Mesenteric fat pad (tissue), 1 donor: ENCODE measurements at regions not wholly inside any gene's neighbourhood (a gene's known extent, or its start where the extent isn't known, plus 50 kb on each side); places are given as distances from the start of the nearest gene placed in this dataset. TPM values are rescaled to one million over a fixed set of nuclear protein-coding genes. Genes with fewer than 3 reads are reported as not detected.

Experiments used
- DNase-seq: peaks from one replicate; pipeline ENCODE4 v3.0.0-alpha.2; 2020; ENCODE audit warnings: low spot score
- microRNA-seq: library from miRNA; unstranded; fragments of <30 nt; microRNA quantifications from one replicate; pipeline ENCODE4 v1.2.0, GENCODE V29; 2020; ENCODE audit warnings: borderline number of aligned reads
- donor health status: DM: yes; HTN: yes; CAD: no.

DNA sequence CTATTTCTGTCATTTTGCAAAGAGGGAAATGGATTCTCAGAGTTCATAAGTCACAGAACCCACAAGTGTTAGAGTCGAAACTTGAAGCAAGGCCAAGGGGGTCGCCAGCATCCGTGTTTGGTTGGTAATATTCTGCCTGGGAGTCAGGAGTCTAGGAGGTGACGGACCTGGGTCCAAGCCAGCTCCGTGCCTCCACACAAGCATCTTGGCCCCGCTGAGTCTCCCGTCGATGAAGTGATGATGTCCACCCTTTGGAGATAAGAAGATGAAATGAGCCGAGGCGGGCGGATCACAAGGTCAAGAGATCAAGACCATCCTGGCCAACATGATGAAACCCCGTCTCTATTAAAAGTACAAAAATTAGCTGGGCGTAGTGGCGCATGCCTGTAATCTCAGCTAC is 53.2 kb upstream of the TNRC6C start:
- DNase-seq = no peak

DNA sequence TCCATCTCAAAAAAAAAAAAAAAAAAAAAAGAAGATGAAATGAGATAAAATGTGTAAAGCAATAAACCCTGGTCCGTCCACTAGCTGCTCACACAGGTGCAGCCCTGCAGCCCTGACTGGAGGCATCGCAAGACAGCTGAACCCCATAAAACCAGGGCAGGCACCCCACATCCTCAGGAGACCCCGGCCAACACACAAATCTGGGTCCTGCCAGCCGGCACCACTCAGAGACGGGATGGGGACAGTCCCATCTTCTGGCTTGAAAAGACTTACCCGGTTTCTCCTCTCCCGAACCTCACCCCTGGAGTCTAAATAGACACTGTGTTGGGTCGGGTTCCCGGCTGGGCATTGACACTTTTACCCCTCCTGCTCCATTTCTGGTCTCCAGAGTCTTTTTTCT is 52.7 kb upstream of the TNRC6C start:
- DNase-seq = no peak

DNA sequence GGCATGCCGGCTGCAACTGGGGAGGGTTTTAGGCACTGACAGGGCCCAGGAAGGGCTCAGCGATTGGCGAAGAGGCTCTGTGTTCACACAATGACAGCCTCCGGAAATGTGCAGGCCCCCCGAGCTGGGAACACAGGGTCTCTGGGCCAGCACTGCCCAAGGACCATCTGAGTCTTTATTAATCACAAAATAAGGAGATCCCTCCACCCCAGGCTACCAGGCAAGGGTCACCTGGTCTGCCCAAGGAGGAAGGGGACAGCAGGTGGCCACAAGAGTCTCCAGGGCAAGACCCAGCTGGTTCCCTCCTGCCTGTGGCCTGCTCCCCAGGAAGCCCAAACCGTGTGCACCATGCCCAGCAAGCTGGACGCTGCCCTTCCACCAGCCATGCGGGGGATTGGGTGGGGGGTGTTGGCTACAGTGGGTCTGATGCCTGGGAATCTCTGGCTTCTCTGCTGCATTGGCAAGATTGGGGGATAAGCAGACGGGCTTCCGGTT is 52.1 kb upstream of the TNRC6C start:
- DNase-seq = no peak

DNA sequence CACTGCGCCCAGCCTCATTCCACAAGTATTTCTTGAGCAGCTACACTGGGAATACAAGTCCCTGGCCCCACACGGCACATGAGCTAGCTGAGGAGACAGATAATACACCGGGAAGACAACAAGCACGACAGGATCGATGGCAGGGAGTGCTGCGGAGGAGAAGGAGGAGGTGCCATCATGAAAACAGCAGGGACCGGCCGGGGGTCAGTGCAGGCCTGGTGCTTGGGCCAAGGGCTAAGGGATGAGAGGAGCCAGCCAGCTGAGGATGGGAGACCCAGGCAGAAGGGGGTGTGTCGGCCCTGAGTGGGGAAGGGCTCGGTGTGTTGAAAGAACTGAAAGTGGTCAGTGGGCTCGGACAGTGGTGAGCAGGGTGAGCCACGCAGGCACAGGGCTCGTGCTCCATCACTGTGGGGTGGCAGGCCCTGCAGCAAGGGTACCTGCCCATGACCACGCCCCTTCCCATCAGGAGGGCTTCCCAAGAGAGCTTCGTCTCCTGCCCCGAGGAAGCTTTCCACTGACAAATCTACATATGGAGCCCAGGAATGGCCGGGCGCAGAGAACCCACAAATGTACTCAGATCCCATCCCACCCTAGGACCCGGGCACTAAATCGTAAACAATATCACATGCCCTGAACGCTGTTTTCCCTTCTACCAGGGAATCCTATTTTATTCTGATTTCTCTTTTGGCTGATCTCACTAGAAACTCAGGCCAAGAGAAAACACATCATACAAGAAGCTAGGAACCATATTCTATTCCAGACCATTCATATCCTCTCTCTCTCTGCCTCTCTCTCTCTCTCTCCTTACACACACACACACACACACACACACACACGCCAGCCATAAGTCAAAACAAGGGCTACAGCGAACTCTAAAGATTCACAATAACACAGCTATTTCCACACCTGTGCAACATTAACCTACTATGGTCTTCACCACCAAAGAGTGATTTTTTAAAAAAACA is 50.7 kb upstream of the TNRC6C start:
- no peak for DNase-seq

DNA sequence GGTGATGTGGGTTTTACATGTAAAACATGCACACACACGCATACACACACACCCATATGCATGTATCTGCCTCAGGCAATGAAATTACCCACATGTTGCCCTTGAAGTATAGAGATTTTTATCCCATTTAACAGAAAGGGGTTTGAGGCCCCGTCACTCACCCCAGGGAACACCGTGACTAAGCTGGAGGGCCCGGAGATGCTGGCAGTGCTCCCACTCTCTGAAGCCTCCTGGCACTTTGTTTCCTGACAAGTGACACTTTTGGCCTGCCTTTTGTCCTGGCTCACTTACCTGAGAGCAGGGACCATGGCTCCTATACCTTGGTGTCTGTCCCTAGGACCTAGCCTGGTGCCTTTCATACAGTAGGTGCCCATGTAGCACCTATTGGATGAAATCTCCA is 50.0 kb upstream of the TNRC6C start:
- no peak for DNase-seq

Small RNAs in the stretch of these regions (microRNA-seq; reads per million reads assigned to microRNA genes)
- not detected for gene MIR4316
